ENCODE measurements at regions not wholly inside any gene's neighbourhood (a gene's known extent, or its start where the extent isn't known, plus 50 kb on each side); places are given as distances from the start of the nearest gene placed in this dataset.

DNA sequence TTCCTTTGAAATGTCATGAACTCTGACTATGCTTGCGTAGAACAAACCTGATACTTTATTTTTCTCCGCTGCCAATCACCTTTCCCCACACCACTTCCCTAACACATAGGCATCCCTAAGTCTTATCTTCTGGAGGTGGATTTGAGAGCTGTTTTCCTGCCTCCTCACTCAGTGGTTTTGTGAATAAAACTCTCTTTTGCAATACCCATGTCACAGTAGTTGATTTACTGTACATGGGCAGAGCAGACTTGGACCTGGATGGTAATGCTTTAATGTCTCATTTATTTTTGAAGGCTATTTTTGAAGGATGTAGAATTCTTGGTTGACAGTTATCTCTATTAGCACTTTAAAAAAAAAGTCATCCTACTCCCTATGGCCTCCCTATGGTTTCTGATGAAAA lies 881.8 kb downstream of the SLITRK5 start:
- DNase-seq (ENCODE audit: low spot score) = no peak
- Mint-ChIP-seq H3K27me3 (ENCODE audit: low read depth) (no peaks in the 10 kb centered on the region), H3K9me3 (no peaks in the 10 kb centered on the region), H3K27ac (no peak overlapping the region), H3K4me3 (no peak overlapping the region), H3K36me3 (no peaks in the 10 kb centered on the region), H3K4me1 (peaks cover 7% of the 10 kb centered on the region; the same call in 1 of the 2 replicates)
- CTCF ChIA-PET = no interaction called here
- no peak for ATAC-seq
- TF ChIP-seq, protein P1, sequence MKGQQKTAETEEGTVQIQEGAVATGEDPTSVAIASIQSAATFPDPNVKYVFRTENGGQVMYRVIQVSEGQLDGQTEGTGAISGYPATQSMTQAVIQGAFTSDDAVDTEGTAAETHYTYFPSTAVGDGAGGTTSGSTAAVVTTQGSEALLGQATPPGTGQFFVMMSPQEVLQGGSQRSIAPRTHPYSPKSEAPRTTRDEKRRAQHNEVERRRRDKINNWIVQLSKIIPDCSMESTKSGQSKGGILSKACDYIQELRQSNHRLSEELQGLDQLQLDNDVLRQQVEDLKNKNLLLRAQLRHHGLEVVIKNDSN (CRISPR knock-in tag; IDR thresholded peaks at IDR 0.05) = no peak
- TF ChIP-seq CREM (CRISPR knock-in tag; IDR thresholded peaks at IDR 0.05) = no peak
- TF ChIP-seq, protein P2, sequence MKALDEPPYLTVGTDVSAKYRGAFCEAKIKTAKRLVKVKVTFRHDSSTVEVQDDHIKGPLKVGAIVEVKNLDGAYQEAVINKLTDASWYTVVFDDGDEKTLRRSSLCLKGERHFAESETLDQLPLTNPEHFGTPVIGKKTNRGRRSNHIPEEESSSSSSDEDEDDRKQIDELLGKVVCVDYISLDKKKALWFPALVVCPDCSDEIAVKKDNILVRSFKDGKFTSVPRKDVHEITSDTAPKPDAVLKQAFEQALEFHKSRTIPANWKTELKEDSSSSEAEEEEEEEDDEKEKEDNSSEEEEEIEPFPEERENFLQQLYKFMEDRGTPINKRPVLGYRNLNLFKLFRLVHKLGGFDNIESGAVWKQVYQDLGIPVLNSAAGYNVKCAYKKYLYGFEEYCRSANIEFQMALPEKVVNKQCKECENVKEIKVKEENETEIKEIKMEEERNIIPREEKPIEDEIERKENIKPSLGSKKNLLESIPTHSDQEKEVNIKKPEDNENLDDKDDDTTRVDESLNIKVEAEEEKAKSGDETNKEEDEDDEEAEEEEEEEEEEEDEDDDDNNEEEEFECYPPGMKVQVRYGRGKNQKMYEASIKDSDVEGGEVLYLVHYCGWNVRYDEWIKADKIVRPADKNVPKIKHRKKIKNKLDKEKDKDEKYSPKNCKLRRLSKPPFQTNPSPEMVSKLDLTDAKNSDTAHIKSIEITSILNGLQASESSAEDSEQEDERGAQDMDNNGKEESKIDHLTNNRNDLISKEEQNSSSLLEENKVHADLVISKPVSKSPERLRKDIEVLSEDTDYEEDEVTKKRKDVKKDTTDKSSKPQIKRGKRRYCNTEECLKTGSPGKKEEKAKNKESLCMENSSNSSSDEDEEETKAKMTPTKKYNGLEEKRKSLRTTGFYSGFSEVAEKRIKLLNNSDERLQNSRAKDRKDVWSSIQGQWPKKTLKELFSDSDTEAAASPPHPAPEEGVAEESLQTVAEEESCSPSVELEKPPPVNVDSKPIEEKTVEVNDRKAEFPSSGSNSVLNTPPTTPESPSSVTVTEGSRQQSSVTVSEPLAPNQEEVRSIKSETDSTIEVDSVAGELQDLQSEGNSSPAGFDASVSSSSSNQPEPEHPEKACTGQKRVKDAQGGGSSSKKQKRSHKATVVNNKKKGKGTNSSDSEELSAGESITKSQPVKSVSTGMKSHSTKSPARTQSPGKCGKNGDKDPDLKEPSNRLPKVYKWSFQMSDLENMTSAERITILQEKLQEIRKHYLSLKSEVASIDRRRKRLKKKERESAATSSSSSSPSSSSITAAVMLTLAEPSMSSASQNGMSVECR (CRISPR knock-in tag; IDR thresholded peaks at IDR 0.05; ENCODE audit: borderline replicate concordance) = no peak
- TF ChIP-seq, protein P3, sequence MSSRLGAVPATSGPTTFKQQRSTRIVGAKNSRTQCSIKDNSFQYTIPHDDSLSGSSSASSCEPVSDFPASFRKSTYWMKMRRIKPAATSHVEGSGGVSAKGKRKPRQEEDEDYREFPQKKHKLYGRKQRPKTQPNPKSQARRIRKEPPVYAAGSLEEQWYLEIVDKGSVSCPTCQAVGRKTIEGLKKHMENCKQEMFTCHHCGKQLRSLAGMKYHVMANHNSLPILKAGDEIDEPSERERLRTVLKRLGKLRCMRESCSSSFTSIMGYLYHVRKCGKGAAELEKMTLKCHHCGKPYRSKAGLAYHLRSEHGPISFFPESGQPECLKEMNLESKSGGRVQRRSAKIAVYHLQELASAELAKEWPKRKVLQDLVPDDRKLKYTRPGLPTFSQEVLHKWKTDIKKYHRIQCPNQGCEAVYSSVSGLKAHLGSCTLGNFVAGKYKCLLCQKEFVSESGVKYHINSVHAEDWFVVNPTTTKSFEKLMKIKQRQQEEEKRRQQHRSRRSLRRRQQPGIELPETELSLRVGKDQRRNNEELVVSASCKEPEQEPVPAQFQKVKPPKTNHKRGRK (CRISPR knock-in tag; IDR thresholded peaks at IDR 0.05; ENCODE audit: borderline replicate concordance) = no peak
- TF ChIP-seq, protein P4, sequence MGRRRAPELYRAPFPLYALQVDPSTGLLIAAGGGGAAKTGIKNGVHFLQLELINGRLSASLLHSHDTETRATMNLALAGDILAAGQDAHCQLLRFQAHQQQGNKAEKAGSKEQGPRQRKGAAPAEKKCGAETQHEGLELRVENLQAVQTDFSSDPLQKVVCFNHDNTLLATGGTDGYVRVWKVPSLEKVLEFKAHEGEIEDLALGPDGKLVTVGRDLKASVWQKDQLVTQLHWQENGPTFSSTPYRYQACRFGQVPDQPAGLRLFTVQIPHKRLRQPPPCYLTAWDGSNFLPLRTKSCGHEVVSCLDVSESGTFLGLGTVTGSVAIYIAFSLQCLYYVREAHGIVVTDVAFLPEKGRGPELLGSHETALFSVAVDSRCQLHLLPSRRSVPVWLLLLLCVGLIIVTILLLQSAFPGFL (CRISPR knock-in tag; IDR thresholded peaks at IDR 0.05; ENCODE audit: borderline replicate concordance) = no peak
- no peak for TF ChIP-seq ZNF232 (CRISPR knock-in tag; IDR thresholded peaks at IDR 0.05)
- TF ChIP-seq GTF2I (CRISPR knock-in tag; conservative IDR thresholded peaks at IDR 0.05) = no peak
- TF ChIP-seq, protein P5, sequence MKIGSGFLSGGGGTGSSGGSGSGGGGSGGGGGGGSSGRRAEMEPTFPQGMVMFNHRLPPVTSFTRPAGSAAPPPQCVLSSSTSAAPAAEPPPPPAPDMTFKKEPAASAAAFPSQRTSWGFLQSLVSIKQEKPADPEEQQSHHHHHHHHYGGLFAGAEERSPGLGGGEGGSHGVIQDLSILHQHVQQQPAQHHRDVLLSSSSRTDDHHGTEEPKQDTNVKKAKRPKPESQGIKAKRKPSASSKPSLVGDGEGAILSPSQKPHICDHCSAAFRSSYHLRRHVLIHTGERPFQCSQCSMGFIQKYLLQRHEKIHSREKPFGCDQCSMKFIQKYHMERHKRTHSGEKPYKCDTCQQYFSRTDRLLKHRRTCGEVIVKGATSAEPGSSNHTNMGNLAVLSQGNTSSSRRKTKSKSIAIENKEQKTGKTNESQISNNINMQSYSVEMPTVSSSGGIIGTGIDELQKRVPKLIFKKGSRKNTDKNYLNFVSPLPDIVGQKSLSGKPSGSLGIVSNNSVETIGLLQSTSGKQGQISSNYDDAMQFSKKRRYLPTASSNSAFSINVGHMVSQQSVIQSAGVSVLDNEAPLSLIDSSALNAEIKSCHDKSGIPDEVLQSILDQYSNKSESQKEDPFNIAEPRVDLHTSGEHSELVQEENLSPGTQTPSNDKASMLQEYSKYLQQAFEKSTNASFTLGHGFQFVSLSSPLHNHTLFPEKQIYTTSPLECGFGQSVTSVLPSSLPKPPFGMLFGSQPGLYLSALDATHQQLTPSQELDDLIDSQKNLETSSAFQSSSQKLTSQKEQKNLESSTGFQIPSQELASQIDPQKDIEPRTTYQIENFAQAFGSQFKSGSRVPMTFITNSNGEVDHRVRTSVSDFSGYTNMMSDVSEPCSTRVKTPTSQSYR (CRISPR knock-in tag; IDR thresholded peaks at IDR 0.05) = no peak
- POLR2A ChIA-PET = no interaction called here

GRCh38 chr13:88565566-88565965 lies 894.4 kb downstream of the SLITRK5 start:
- no peak overlapping the region for H3K4me3 Mint-ChIP-seq
- DNase-seq (ENCODE audit: low spot score) = no peak
- ATAC-seq = no peak
- H3K9me3 Mint-ChIP-seq = no peaks in the 10 kb centered on the region
- no peaks in the 10 kb centered on the region for H3K27me3 Mint-ChIP-seq (ENCODE audit: low read depth)
- POLR2A ChIA-PET = no interaction called here
- CTCF ChIA-PET = no interaction called here
- no peaks in the 10 kb centered on the region for H3K36me3 Mint-ChIP-seq
- H3K27ac Mint-ChIP-seq = no peak overlapping the region
- no peaks in the 10 kb centered on the region for H3K4me1 Mint-ChIP-seq
- no peak for TF ChIP-seq ZBTB21 (CRISPR knock-in tag; IDR thresholded peaks at IDR 0.05; ENCODE audit: borderline replicate concordance)
- TF ChIP-seq CREB1 (CRISPR knock-in tag; IDR thresholded peaks at IDR 0.05) = no peak
- no peak for TF ChIP-seq MXD4 (CRISPR knock-in tag; IDR thresholded peaks at IDR 0.05; ENCODE audit: borderline replicate concordance)
- no peak for TF ChIP-seq TEAD4 (CRISPR knock-in tag; IDR thresholded peaks at IDR 0.05)
- TF ChIP-seq FOXJ3 (CRISPR knock-in tag; IDR thresholded peaks at IDR 0.05; ENCODE audit: borderline replicate concordance) = no peak
- TF ChIP-seq HMGA2 (CRISPR knock-in tag; IDR thresholded peaks at IDR 0.05) = no peak
- TF ChIP-seq ATF1 (CRISPR knock-in tag; IDR thresholded peaks at IDR 0.05) = no peak
- no peak for TF ChIP-seq IRF1 (CRISPR knock-in tag; IDR thresholded peaks at IDR 0.05)
- TF ChIP-seq GRHL2 (CRISPR knock-in tag; IDR thresholded peaks at IDR 0.05; ENCODE audit: insufficient replicate concordance, severe bottlenecking) = no peak
- no peak for TF ChIP-seq EMX1 (CRISPR knock-in tag; IDR thresholded peaks at IDR 0.05)
- TF ChIP-seq MYBL2 (CRISPR knock-in tag; IDR thresholded peaks at IDR 0.05) = no peak
- no peak for TF ChIP-seq AR (CRISPR knock-in tag; IDR thresholded peaks at IDR 0.05)
